ENCODE measurements at regions not wholly inside any gene's neighbourhood (a gene's known extent, or its start where the extent isn't known, plus 50 kb on each side); places are given as distances from the start of the nearest gene placed in this dataset.

DNA sequence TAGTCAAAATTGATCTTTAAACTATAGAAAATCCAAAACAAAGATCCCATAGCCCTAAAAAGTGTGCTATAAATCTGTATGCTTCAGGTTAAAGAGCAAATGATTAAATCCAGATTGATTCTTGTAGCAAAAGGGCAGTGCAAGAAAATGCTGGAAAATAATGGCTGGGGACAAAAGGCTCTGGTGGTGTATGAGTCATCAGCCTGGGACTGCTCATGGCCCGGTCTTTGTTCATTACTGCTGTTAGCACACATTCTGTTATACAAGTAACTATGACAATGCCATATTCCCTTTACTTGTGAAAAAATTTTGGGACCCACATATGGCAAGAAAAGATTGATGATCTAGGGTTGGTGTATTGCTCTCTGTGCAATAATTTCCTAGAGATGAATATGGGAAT, 89.1 kb downstream of the RWDD3 start:
- TF ChIP-seq CTCF (conservative IDR thresholded peaks at IDR 0.05) (no peak), EZH2 (IDR thresholded peaks at IDR 0.05; ENCODE audit: low read depth) (no peak)

Data from PC-9 (cell line).